ENCODE measurements at regions not wholly inside any gene's neighbourhood (a gene's known extent, or its start where the extent isn't known, plus 50 kb on each side); places are given as distances from the start of the nearest gene placed in this dataset.

DNA sequence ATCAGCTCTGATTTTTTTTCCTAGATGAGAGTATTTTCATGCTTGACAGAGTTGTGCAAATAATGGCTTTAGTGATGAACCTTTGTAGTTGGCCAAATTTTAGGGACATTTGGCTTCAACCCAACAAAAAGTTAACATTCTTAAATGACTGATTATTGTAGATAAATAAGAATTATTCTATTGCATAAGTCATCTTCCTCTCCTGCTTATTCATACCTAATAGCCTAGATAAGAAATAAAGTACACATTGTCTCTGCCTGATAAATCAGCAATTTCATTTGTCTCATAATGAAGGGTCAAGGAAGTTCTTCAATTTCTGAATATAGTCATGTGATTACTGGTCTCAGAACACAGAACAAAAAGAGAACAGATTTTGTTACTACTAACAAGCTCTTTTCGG, 428.9 kb upstream of the IL12A start:
- TF ChIP-seq, protein P1, sequence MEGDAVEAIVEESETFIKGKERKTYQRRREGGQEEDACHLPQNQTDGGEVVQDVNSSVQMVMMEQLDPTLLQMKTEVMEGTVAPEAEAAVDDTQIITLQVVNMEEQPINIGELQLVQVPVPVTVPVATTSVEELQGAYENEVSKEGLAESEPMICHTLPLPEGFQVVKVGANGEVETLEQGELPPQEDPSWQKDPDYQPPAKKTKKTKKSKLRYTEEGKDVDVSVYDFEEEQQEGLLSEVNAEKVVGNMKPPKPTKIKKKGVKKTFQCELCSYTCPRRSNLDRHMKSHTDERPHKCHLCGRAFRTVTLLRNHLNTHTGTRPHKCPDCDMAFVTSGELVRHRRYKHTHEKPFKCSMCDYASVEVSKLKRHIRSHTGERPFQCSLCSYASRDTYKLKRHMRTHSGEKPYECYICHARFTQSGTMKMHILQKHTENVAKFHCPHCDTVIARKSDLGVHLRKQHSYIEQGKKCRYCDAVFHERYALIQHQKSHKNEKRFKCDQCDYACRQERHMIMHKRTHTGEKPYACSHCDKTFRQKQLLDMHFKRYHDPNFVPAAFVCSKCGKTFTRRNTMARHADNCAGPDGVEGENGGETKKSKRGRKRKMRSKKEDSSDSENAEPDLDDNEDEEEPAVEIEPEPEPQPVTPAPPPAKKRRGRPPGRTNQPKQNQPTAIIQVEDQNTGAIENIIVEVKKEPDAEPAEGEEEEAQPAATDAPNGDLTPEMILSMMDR (IDR thresholded peaks at IDR 0.05; ENCODE audit: low read depth, low read length, poor library complexity, severe bottlenecking), result no peak
- no peak for TF ChIP-seq EZH2phosphoT487 (IDR thresholded peaks at IDR 0.05; ENCODE audit: borderline replicate concordance, low read length)

Measured in DOHH2 (cell line).